ENCODE measurements at regions not wholly inside any gene's neighbourhood (a gene's known extent, or its start where the extent isn't known, plus 50 kb on each side); places are given as distances from the start of the nearest gene placed in this dataset.

GRCh38 chr20:39282619-39283092, 320.5 kb downstream of the DHX35 start:
- TF ChIP-seq CTCF (IDR thresholded peaks at IDR 0.05; ENCODE audit: low read depth, low read length, missing control alignments): no peak
- no peaks in the 10 kb centered on the region for H3K36me3 ChIP-seq (replicated peaks)
- no peaks in the 10 kb centered on the region for H3K27me3 ChIP-seq (replicated peaks)
- in situ Hi-C loops (cut with HindIII; ENCODE audit: low pct_ligation_motif_present, low sequenced_read_pairs): no loop called here
- no peak overlapping the region for H3K27ac ChIP-seq
- no peak overlapping the region for H3K4me3 ChIP-seq (ENCODE audit: low read depth, low read length)
- DNase-seq: no peak

GRCh38 chr20:39280875-39281274, 318.7 kb downstream of the DHX35 start:
- no peak for TF ChIP-seq CTCF (IDR thresholded peaks at IDR 0.05; ENCODE audit: low read depth, low read length, missing control alignments)
- no peak for DNase-seq
- Histone ChIP-seq H3K27ac (no peak overlapping the region), H3K27me3 (replicated peaks) (no peaks in the 10 kb centered on the region), H3K4me3 (ENCODE audit: low read depth, low read length) (no peak overlapping the region), H3K36me3 (replicated peaks) (no peaks in the 10 kb centered on the region)
- in situ Hi-C loops (cut with HindIII; ENCODE audit: low pct_ligation_motif_present, low sequenced_read_pairs): no loop called here

- Histone ChIP-seq H3K27me3 (replicated peaks) (no peaks in the 10 kb centered on the region), H3K4me3 (ENCODE audit: low read depth, low read length) (no peak overlapping the region), H3K27ac (no peak overlapping the region), H3K36me3 (replicated peaks) (no peaks in the 10 kb centered on the region)
- in situ Hi-C loops (cut with HindIII; ENCODE audit: low pct_ligation_motif_present, low sequenced_read_pairs): no loop called here
- TF ChIP-seq CTCF (IDR thresholded peaks at IDR 0.05; ENCODE audit: low read depth, low read length, missing control alignments): no peak
- no peak for DNase-seq
Measured at GRCh38 chr20:39278230-39278788, 316.2 kb downstream of the DHX35 start.

- no peak for TF ChIP-seq CTCF (IDR thresholded peaks at IDR 0.05; ENCODE audit: low read depth, low read length, missing control alignments)
- Histone ChIP-seq H3K4me3 (ENCODE audit: low read depth, low read length) (no peak overlapping the region), H3K27me3 (replicated peaks) (no peaks in the 10 kb centered on the region), H3K36me3 (replicated peaks) (no peaks in the 10 kb centered on the region), H3K27ac (no peak overlapping the region)
- no peak for DNase-seq
- in situ Hi-C loops (cut with HindIII; ENCODE audit: low pct_ligation_motif_present, low sequenced_read_pairs): no loop called here
Measured at GRCh38 chr20:39277185-39277584, 315.0 kb downstream of the DHX35 start.

GRCh38 chr20:39270837-39271604, 308.9 kb downstream of the DHX35 start:
- Histone ChIP-seq H3K27ac (no peak overlapping the region), H3K27me3 (replicated peaks) (no peaks in the 10 kb centered on the region), H3K4me3 (ENCODE audit: low read depth, low read length) (no peak overlapping the region), H3K36me3 (replicated peaks) (no peaks in the 10 kb centered on the region)
- DNase-seq: no peak
- TF ChIP-seq CTCF (IDR thresholded peaks at IDR 0.05; ENCODE audit: low read depth, low read length, missing control alignments): no peak
- in situ Hi-C loops (cut with HindIII; ENCODE audit: low pct_ligation_motif_present, low sequenced_read_pairs): no loop called here
